IMR-90 (cell line): ENCODE measurements at regions not wholly inside any gene's neighbourhood (a gene's known extent, or its start where the extent isn't known, plus 50 kb on each side); places are given as distances from the start of the nearest gene placed in this dataset.

Source experiments
- ATAC-seq: fragments of 200-7000 bp; cut with Tn5 transposase; 2 replicates; pipeline ENCODE4 v1.9.1; 2020; ENCODE audit warnings: low read depth, mild to moderate bottlenecking, moderate library complexity
- BruUV-seq: library from RNA; stranded (reverse); fragments of 400-500 nt; replicated peaks from 2 replicates; lab custom pipeline; 2021; lab: Mats Ljungman, UMichigan
- CTCF ChIA-PET: fragments of 300-600 bp; formaldehyde crosslinking; extraction: SDS; loops from one replicate; lab custom pipeline; 2021; ENCODE audit warnings: antibody characterized with exemption; lab: Yijun Ruan, JAX
- POLR2A ChIA-PET: fragments of 300-600 bp; sonication (Branson Sonifier 250); formaldehyde crosslinking; loops from one replicate; lab custom pipeline; 2022; ENCODE audit warnings: antibody characterized with exemption; ENCODE audit not compliant: unreplicated experiment; lab: Charles Lee
- DNase-seq: peaks from one replicate; pipeline ENCODE4 v3.0.0; 2013
- H2AFZ ChIP-seq: replicated peaks from 2 replicates; pipeline ENCODE3; 2013; ENCODE audit warnings: low read length, mild to moderate bottlenecking; ENCODE audit not compliant: poor library complexity
- H2AK5ac ChIP-seq: 2 replicates; pipeline ENCODE4 v1.6.1; 2013; ENCODE audit warnings: low read depth, low read length, inconsistent platforms
- H2AK9ac ChIP-seq: replicated peaks from 2 replicates; pipeline ENCODE3; 2013; ENCODE audit warnings: mild to moderate bottlenecking, low read depth, low read length, moderate library complexity; ENCODE audit not compliant: poor library complexity
- H2BK120ac ChIP-seq: 2 replicates; pipeline ENCODE4 v1.6.1; 2013; ENCODE audit warnings: low read depth, low read length, inconsistent platforms
- H2BK15ac ChIP-seq: 3 replicates; pipeline ENCODE4 v1.6.1; 2013; ENCODE audit warnings: low read depth, low read length, inconsistent platforms
- H2BK20ac ChIP-seq: 2 replicates; pipeline ENCODE4 v1.6.1; 2013; ENCODE audit warnings: low read depth, mild to moderate bottlenecking, inconsistent platforms, low read length, moderate library complexity
- H2BK5ac ChIP-seq: 2 replicates; pipeline ENCODE4 v1.6.1; 2013; ENCODE audit warnings: mild to moderate bottlenecking, low read depth, low read length, inconsistent platforms; ENCODE audit not compliant: poor library complexity, severe bottlenecking
- H3K14ac ChIP-seq: replicated peaks from 2 replicates; pipeline ENCODE4 v1.6.1; 2013; ENCODE audit warnings: low read depth, low read length, inconsistent platforms
- H3K18ac ChIP-seq: 2 replicates; pipeline ENCODE4 v1.6.1; 2013; ENCODE audit warnings: low read depth, low read length, control low read depth
- H3K23ac ChIP-seq: 2 replicates; pipeline ENCODE4 v1.6.1; 2013; ENCODE audit warnings: low read depth, low read length, inconsistent platforms
- H3K27ac ChIP-seq: 2 replicates; pipeline ENCODE4 v1.5.1; 2013; ENCODE audit warnings: mild to moderate bottlenecking, control low read depth, low read length; ENCODE audit not compliant: insufficient read depth
- H3K27me3 ChIP-seq: 2 replicates; pipeline ENCODE4 v1.6.1; 2013; ENCODE audit warnings: low read length; ENCODE audit not compliant: control insufficient read depth, insufficient read depth
- H3K36me3 ChIP-seq: 2 replicates; pipeline ENCODE4 v1.6.1; 2013; ENCODE audit warnings: low read length, mixed read lengths; ENCODE audit not compliant: control insufficient read depth, insufficient read depth
- H3K4ac ChIP-seq: 2 replicates; pipeline ENCODE4 v1.6.1; 2013; ENCODE audit warnings: low read depth, low read length, inconsistent platforms
- H3K4me1 ChIP-seq: 2 replicates; pipeline ENCODE4 v1.6.1; 2013; ENCODE audit warnings: low read length, mixed read lengths; ENCODE audit not compliant: control insufficient read depth, insufficient read depth
- H3K4me2 ChIP-seq: 2 replicates; pipeline ENCODE4 v1.6.1; 2013; ENCODE audit warnings: low read depth, mild to moderate bottlenecking, control low read depth, low read length, moderate library complexity
- H3K4me3 ChIP-seq: 2 replicates; pipeline ENCODE4 v1.5.1; 2013; ENCODE audit warnings: low read depth, mild to moderate bottlenecking, control low read depth, low read length, moderate library complexity; ENCODE audit not compliant: insufficient read depth
- H3K56ac ChIP-seq: 2 replicates; pipeline ENCODE4 v1.6.1; 2013; ENCODE audit warnings: low read length, inconsistent platforms; ENCODE audit not compliant: insufficient read depth; ENCODE audit errors: extremely low read depth
- H3K79me1 ChIP-seq, 2 experiments: 2 replicates each; pipeline ENCODE4 v1.6.1; 2013; ENCODE audit warnings: low read length in 2 of 2, inconsistent platforms in 1 of 2, low read depth in 1 of 2
- H3K9ac ChIP-seq: 2 replicates; pipeline ENCODE4 v1.6.1; 2013; ENCODE audit warnings: low read depth, low read length, control low read depth
- H3K9me1 ChIP-seq: 2 replicates; pipeline ENCODE4 v1.6.1; 2013; ENCODE audit warnings: low read length, inconsistent platforms; ENCODE audit not compliant: insufficient read depth
- H3K9me3 ChIP-seq: 2 replicates; pipeline ENCODE4 v1.6.1; 2013; ENCODE audit warnings: low read length; ENCODE audit not compliant: control insufficient read depth, insufficient read depth
- H4K20me1 ChIP-seq: 2 replicates; pipeline ENCODE4 v1.6.1; 2013; ENCODE audit warnings: low read length, inconsistent platforms; ENCODE audit not compliant: insufficient read depth
- H4K5ac ChIP-seq: 2 replicates; pipeline ENCODE4 v1.6.1; 2013; ENCODE audit warnings: mild to moderate bottlenecking, low read depth, low read length, control low read depth
- H4K8ac ChIP-seq, 2 experiments: 2 replicates each; pipeline ENCODE4 v1.6.1; 2013; ENCODE audit warnings: low read depth in 2 of 2, low read length in 2 of 2, control low read depth in 1 of 2, inconsistent platforms in 1 of 2
- H4K91ac ChIP-seq: 2 replicates; pipeline ENCODE4 v1.6.1; 2013; ENCODE audit warnings: low read depth, low read length, inconsistent platforms; ENCODE audit not compliant: insufficient read depth
- BHLHE40 ChIP-seq: fragments of 150-350 bp; IDR thresholded peaks from 2 replicates; pipeline ENCODE4 v1.6.1; 2016; ENCODE audit warnings: mild to moderate bottlenecking, low read depth, low read length
- CEBPB ChIP-seq: IDR thresholded peaks from 2 replicates; pipeline ENCODE4 v1.6.1; 2012; ENCODE audit warnings: low read depth, low read length, improper control_type of control experiment
- CHD1 ChIP-seq: IDR thresholded peaks from 2 replicates; pipeline ENCODE4 v1.6.1; 2012; ENCODE audit warnings: low read depth, low read length, improper control_type of control experiment
- FOS ChIP-seq: fragments of 150-350 bp; IDR thresholded peaks from 2 replicates; pipeline ENCODE4 v1.6.1; 2016; ENCODE audit warnings: low read depth, low read length
- MAFK ChIP-seq: IDR thresholded peaks from 2 replicates; pipeline ENCODE4 v1.6.1; 2012; ENCODE audit warnings: low read depth, low read length, improper control_type of control experiment
- MAZ ChIP-seq: IDR thresholded peaks from 2 replicates; pipeline ENCODE4 v1.6.1; 2012; ENCODE audit warnings: low read depth, mild to moderate bottlenecking, low read length, improper control_type of control experiment, moderate library complexity, borderline replicate concordance
- MXI1 ChIP-seq: IDR thresholded peaks from 2 replicates; pipeline ENCODE4 v1.6.1; 2012; ENCODE audit warnings: low read depth, mild to moderate bottlenecking, low read length, moderate library complexity, borderline replicate concordance
- NFE2L2 ChIP-seq: fragments of 150-350 bp; IDR thresholded peaks from 2 replicates; pipeline ENCODE4 v1.6.1; 2016; ENCODE audit warnings: low read depth, mild to moderate bottlenecking, low read length
- POLR2A ChIP-seq: IDR thresholded peaks from 2 replicates; pipeline ENCODE4 v1.6.1; 2012; ENCODE audit warnings: mild to moderate bottlenecking, low read depth, low read length
- RCOR1 ChIP-seq: IDR thresholded peaks from 2 replicates; pipeline ENCODE4 v1.6.1; 2012; ENCODE audit warnings: mild to moderate bottlenecking, low read length, improper control_type of control experiment; ENCODE audit not compliant: insufficient replicate concordance
- RFX5 ChIP-seq: IDR thresholded peaks from 2 replicates; pipeline ENCODE4 v1.8.0; 2012; ENCODE audit warnings: low read depth, mild to moderate bottlenecking, low read length, moderate library complexity
- SMC3 ChIP-seq: fragments of 150-350 bp; IDR thresholded peaks from 2 replicates; pipeline ENCODE4 v1.6.1; 2016; ENCODE audit warnings: low read depth, mild to moderate bottlenecking, antibody characterized with exemption, low read length, moderate library complexity
- USF2 ChIP-seq: fragments of 150-350 bp; IDR thresholded peaks from 2 replicates; pipeline ENCODE4 v1.6.1; 2017; ENCODE audit warnings: mild to moderate bottlenecking, antibody characterized with exemption, low read length, low read depth
- WGBS, 2 experiments: methylation state at CpG; one replicate each; pipeline versions ENCODE4 v1.1.5 to v1.1.7; 2013; ENCODE audit warnings: missing lambda C conversion rate in 2 of 2; ENCODE audit not compliant: insufficient read length in 1 of 2; ENCODE audit errors: extremely low coverage in 2 of 2; 5-methylcytosine and 5-hydroxymethylcytosine counted together
- dilution Hi-C: fragments of 300-500 bp; cut with HindIII; formaldehyde crosslinking; loops from one replicate; pipeline ENCODE4 v1.14.3; 2018; ENCODE audit warnings: low sequenced_read_pairs; ENCODE audit not compliant: unreplicated experiment
- in situ Hi-C: fragments of 300-500 bp; cut with MboI; formaldehyde crosslinking; loops from 3 replicates; pipeline ENCODE4 v1.14.3; 2019; ENCODE audit warnings: low sequenced_read_pairs, inconsistent platforms, mixed read lengths
- intact Hi-C: fragments of 100-400 bp; cut with micrococcal nuclease; formaldehyde crosslinking; loops from 2 replicates; pipeline ENCODE4 v1.10.0; 2022
- TF ChIP-seq, protein P1 (sequence below): conservative IDR thresholded peaks from 2 replicates; pipeline ENCODE4 v1.5.1; 2012; ENCODE audit warnings: mild to moderate bottlenecking, low read depth, low read length, improper control_type of control experiment

- no TSS peak for BruUV-seq
- intact Hi-C loops: no loop called here
- CTCF ChIA-PET: no interaction called here
Measured at GRCh38 chr2:220263300-220263699, 635.9 kb downstream of the SLC4A3 start.

More at GRCh38 chr2:220263300-220263699, 635.9 kb downstream of the SLC4A3 start:
- no peak overlapping the region for H4K91ac ChIP-seq
- in situ Hi-C loops: no loop called here
- no peak overlapping the region for H3K4me2 ChIP-seq
- no peaks in the 10 kb centered on the region for H3K9me3 ChIP-seq
- H4K5ac ChIP-seq: no peak overlapping the region
- H2BK5ac ChIP-seq: no peak overlapping the region
- no peak for DNase-seq
- H3K36me3 ChIP-seq: no peaks in the 10 kb centered on the region
- no peak overlapping the region for H4K8ac ChIP-seq
- ATAC-seq: no peak
- no peak overlapping the region for H3K14ac ChIP-seq
- POLR2A ChIA-PET: no interaction called here
- dilution Hi-C loops: no loop called here
- TF ChIP-seq CEBPB: no peak
- no peak for TF ChIP-seq MXI1
- no peak for TF ChIP-seq NFE2L2
- no peak for TF ChIP-seq FOS
- TF ChIP-seq MAFK: no peak
- no peak for TF ChIP-seq BHLHE40
- no peak for TF ChIP-seq CHD1
- TF ChIP-seq POLR2A: no peak
- TF ChIP-seq RFX5: no peak
- no peak for TF ChIP-seq USF2
- TF ChIP-seq, protein P1, sequence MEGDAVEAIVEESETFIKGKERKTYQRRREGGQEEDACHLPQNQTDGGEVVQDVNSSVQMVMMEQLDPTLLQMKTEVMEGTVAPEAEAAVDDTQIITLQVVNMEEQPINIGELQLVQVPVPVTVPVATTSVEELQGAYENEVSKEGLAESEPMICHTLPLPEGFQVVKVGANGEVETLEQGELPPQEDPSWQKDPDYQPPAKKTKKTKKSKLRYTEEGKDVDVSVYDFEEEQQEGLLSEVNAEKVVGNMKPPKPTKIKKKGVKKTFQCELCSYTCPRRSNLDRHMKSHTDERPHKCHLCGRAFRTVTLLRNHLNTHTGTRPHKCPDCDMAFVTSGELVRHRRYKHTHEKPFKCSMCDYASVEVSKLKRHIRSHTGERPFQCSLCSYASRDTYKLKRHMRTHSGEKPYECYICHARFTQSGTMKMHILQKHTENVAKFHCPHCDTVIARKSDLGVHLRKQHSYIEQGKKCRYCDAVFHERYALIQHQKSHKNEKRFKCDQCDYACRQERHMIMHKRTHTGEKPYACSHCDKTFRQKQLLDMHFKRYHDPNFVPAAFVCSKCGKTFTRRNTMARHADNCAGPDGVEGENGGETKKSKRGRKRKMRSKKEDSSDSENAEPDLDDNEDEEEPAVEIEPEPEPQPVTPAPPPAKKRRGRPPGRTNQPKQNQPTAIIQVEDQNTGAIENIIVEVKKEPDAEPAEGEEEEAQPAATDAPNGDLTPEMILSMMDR: no peak
- TF ChIP-seq MAZ: no peak
- TF ChIP-seq SMC3: no peak
- TF ChIP-seq RCOR1: no peak
- H2BK20ac ChIP-seq: no peak overlapping the region
- H3K18ac ChIP-seq: no peak overlapping the region
- no peak overlapping the region for H3K4me3 ChIP-seq
- H3K4me1 ChIP-seq: no peaks in the 10 kb centered on the region
- no CpG with 5 or more reads among the region's 6 CpGs for WGBS, 2 experiments
- H2AK5ac ChIP-seq: no peak overlapping the region
- H3K27ac ChIP-seq: no peak overlapping the region
- no peaks in the 10 kb centered on the region for H3K27me3 ChIP-seq
- H3K9ac ChIP-seq: no peak overlapping the region
- no peak overlapping the region for H2BK15ac ChIP-seq
- no peak overlapping the region for H3K56ac ChIP-seq
- H3K23ac ChIP-seq: no peak overlapping the region
- no peak overlapping the region for H2AFZ ChIP-seq
- H3K4ac ChIP-seq: no peak overlapping the region
- no peak overlapping the region for H2BK120ac ChIP-seq
- H3K79me1 ChIP-seq: no peaks in the 10 kb centered on the region
- H3K9me1 ChIP-seq: no peaks in the 10 kb centered on the region
- H4K20me1 ChIP-seq: no peaks in the 10 kb centered on the region
- H2AK9ac ChIP-seq: no peak overlapping the region
